Activated CD8-positive, alpha-beta T cell treated with anti-CD3 and anti-CD28 coated beads for 36 hours (primary cell): ENCODE measurements at regions not wholly inside any gene's neighbourhood (a gene's known extent, or its start where the extent isn't known, plus 50 kb on each side); places are given as distances from the start of the nearest gene placed in this dataset.

Source experiments
- ATAC-seq: fragments of 200-7000 bp; cut with Tn5 transposase; one replicate; pipeline ENCODE4 v1.10.0; 2021; ENCODE audit warnings: mild to moderate bottlenecking, moderate library complexity
- CTCF ChIA-PET: fragments of 350-600 bp; sonication (Branson Sonifier 250); formaldehyde crosslinking; loops from one replicate; lab custom pipeline; 2021; ENCODE audit warnings: antibody characterized with exemption; lab: Charles Lee
- POLR2A ChIA-PET: fragments of 350-600 bp; sonication (Branson Sonifier 250); formaldehyde crosslinking; loops from one replicate; lab custom pipeline; 2021; ENCODE audit warnings: antibody characterized with exemption; lab: Charles Lee
- DNase-seq: peaks from one replicate; pipeline ENCODE4 v3.0.0-alpha.2; 2020
- H3K27ac Mint-ChIP-seq: one replicate; pipeline ENCODE4 v1.8.0; 2021; ENCODE audit warnings: mild to moderate bottlenecking, mixed read lengths
- H3K27me3 Mint-ChIP-seq: one replicate; pipeline ENCODE4 v1.8.0; 2021; ENCODE audit warnings: mixed read lengths
- H3K36me3 Mint-ChIP-seq: one replicate; pipeline ENCODE4 v1.8.0; 2021; ENCODE audit warnings: low read depth, mixed read lengths
- H3K4me1 Mint-ChIP-seq: one replicate; pipeline ENCODE4 v1.8.0; 2021; ENCODE audit warnings: low read depth, mixed read lengths
- H3K4me3 Mint-ChIP-seq: one replicate; pipeline ENCODE4 v1.8.0; 2021; ENCODE audit warnings: mild to moderate bottlenecking, moderate library complexity, mixed read lengths
- H3K9me3 Mint-ChIP-seq: one replicate; pipeline ENCODE4 v1.8.0; 2021; ENCODE audit warnings: mixed read lengths
- intact Hi-C: fragments of 100-400 bp; cut with micrococcal nuclease; formaldehyde crosslinking; loops from one replicate; pipeline ENCODE4 v1.10.0; 2022
- TF ChIP-seq, protein P1 (sequence below): fragments of 200-600 bp; IDR thresholded peaks from one replicate; pipeline ENCODE4 v1.8.0; 2022; ENCODE audit warnings: antibody characterized with exemption, mild to moderate bottlenecking

GRCh38 chr2:161533218-161533617, 91.0 kb upstream of the SLC4A10 start:
- Mint-ChIP-seq H3K36me3 (no peaks in the 10 kb centered on the region), H3K27ac (no peak overlapping the region), H3K27me3 (peaks cover 8% of the 10 kb centered on the region), H3K4me3 (no peak overlapping the region), H3K4me1 (no peaks in the 10 kb centered on the region), H3K9me3 (peaks cover 2% of the 10 kb centered on the region)
- intact Hi-C loops = no loop called here
- DNase-seq = no peak
- CTCF ChIA-PET = no interaction called here
- ATAC-seq = no peak
- TF ChIP-seq, protein P1, sequence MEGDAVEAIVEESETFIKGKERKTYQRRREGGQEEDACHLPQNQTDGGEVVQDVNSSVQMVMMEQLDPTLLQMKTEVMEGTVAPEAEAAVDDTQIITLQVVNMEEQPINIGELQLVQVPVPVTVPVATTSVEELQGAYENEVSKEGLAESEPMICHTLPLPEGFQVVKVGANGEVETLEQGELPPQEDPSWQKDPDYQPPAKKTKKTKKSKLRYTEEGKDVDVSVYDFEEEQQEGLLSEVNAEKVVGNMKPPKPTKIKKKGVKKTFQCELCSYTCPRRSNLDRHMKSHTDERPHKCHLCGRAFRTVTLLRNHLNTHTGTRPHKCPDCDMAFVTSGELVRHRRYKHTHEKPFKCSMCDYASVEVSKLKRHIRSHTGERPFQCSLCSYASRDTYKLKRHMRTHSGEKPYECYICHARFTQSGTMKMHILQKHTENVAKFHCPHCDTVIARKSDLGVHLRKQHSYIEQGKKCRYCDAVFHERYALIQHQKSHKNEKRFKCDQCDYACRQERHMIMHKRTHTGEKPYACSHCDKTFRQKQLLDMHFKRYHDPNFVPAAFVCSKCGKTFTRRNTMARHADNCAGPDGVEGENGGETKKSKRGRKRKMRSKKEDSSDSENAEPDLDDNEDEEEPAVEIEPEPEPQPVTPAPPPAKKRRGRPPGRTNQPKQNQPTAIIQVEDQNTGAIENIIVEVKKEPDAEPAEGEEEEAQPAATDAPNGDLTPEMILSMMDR = no peak
- POLR2A ChIA-PET = no interaction called here

GRCh38 chr2:161546635-161547034, 77.6 kb upstream of the SLC4A10 start:
- ATAC-seq (no peak), DNase-seq (no peak)
- H3K36me3 Mint-ChIP-seq = no peaks in the 10 kb centered on the region
- peaks cover 2% of the 10 kb centered on the region for H3K27me3 Mint-ChIP-seq
- ChIA-PET CTCF (no interaction called here), POLR2A (no interaction called here)
- H3K27ac Mint-ChIP-seq = no peak overlapping the region
- TF ChIP-seq, protein P1 = no peak
- intact Hi-C loops = no loop called here
- no peak overlapping the region for H3K4me3 Mint-ChIP-seq
- H3K4me1 Mint-ChIP-seq = no peaks in the 10 kb centered on the region
- no peaks in the 10 kb centered on the region for H3K9me3 Mint-ChIP-seq

DNA sequence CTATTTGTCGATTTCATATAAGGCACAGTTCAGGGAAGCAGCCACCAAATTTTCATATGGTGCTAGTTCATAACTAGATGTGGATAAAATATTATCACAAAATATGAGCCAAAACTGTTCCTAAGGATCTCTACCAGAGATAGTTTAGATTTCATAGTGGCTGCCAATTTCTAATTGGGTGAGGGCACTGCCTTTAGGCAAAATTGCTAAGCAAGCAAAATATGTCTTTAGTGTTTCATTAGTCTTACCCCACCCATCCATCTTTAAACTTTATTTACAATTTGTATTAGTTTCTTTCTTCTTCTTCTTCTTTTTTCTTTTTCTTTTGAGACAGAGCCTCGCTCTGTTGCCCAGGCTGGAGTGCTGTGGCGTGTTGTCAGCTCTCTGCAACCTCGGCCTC, 77.1 kb upstream of the SLC4A10 start:
- CTCF ChIA-PET = no interaction called here
- ATAC-seq (no peak), DNase-seq (no peak)
- TF ChIP-seq, protein P1 = no peak
- Mint-ChIP-seq H3K4me3 (no peak overlapping the region), H3K9me3 (no peaks in the 10 kb centered on the region), H3K27ac (no peak overlapping the region), H3K36me3 (no peaks in the 10 kb centered on the region), H3K4me1 (no peaks in the 10 kb centered on the region), H3K27me3 (peaks cover 2% of the 10 kb centered on the region)
- POLR2A ChIA-PET = no interaction called here
- intact Hi-C loops = no loop called here

- DNase-seq = no peak
- Mint-ChIP-seq H3K9me3 (no peaks in the 10 kb centered on the region), H3K4me1 (no peaks in the 10 kb centered on the region), H3K27ac (no peak overlapping the region), H3K27me3 (peaks cover 8% of the 10 kb centered on the region), H3K36me3 (no peaks in the 10 kb centered on the region), H3K4me3 (no peak overlapping the region)
- ChIA-PET POLR2A (no interaction called here), CTCF (no interaction called here)
- TF ChIP-seq, protein P1 = no peak
- no peak for ATAC-seq
- intact Hi-C loops = no loop called here
These were observed 72.2 kb upstream of the SLC4A10 start for GRCh38 chr2:161552015-161552414.

DNA sequence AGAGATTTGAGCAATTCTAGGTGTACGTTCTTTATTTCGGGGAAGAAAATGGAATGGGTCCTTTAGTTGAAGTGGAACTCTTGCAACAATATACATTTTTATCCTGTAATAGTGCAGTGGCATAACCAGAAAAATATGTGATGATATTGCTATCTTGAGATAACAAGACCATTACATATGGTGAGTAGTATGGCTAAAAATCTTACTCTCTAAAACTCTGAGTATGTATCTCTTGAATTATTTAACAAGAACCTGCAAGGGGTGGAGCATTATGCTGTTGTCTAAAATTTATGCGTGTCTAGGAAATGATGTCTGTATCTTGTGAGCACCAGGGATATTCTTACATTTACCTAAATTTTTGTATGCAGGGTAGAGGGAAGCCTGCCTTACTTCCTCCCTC, 68.4 kb upstream of the SLC4A10 start:
- no peak overlapping the region for H3K27ac Mint-ChIP-seq
- ChIA-PET POLR2A (no interaction called here), CTCF (no interaction called here)
- TF ChIP-seq, protein P1 = no peak
- H3K27me3 Mint-ChIP-seq = peaks cover 15% of the 10 kb centered on the region
- H3K4me3 Mint-ChIP-seq = no peak overlapping the region
- H3K9me3 Mint-ChIP-seq = no peaks in the 10 kb centered on the region
- DNase-seq = no peak
- ATAC-seq = no peak
- no peaks in the 10 kb centered on the region for H3K36me3 Mint-ChIP-seq
- intact Hi-C loops = no loop called here
- no peaks in the 10 kb centered on the region for H3K4me1 Mint-ChIP-seq
